Left ventricle myocardium inferior (tissue), 1 donor: ENCODE measurements at regions not wholly inside any gene's neighbourhood (a gene's known extent, or its start where the extent isn't known, plus 50 kb on each side); places are given as distances from the start of the nearest gene placed in this dataset.

Experiments
- DNase-seq: peaks from one replicate; pipeline ENCODE4 v3.0.0-alpha.2; 2020
- H3K27ac ChIP-seq: fragments of 200-600 bp; replicated peaks from 2 replicates; pipeline ENCODE4 v1.8.0; 2021
- H3K27me3 ChIP-seq: fragments of 200-600 bp; 2 replicates; pipeline ENCODE4 v1.8.0; 2021; ENCODE audit warnings: low read depth
- H3K36me3 ChIP-seq: fragments of 200-600 bp; 2 replicates; pipeline ENCODE4 v1.8.0; 2021
- H3K4me1 ChIP-seq: fragments of 200-600 bp; 2 replicates; pipeline ENCODE4 v1.8.0; 2021
- H3K4me3 ChIP-seq: fragments of 200-600 bp; 2 replicates; pipeline ENCODE4 v1.8.0; 2021; ENCODE audit warnings: mild to moderate bottlenecking, moderate library complexity
- H3K9me3 ChIP-seq: fragments of 200-600 bp; replicated peaks from 2 replicates; pipeline ENCODE4 v1.8.0; 2021
- intact Hi-C: fragments of 100-400 bp; cut with micrococcal nuclease; formaldehyde crosslinking; loops from one replicate; pipeline ENCODE4 v1.11.0; 2022
- TF ChIP-seq, protein P1 (sequence below): fragments of 200-600 bp; IDR thresholded peaks from 2 replicates; pipeline ENCODE4 v1.8.0; 2021; ENCODE audit warnings: antibody characterized with exemption, mild to moderate bottlenecking, borderline replicate concordance
- donor health status: DM: no; HTN: yes; CAD: no; lungs with severe emphysema.

- Histone ChIP-seq H3K4me3 (no peak overlapping the region), H3K27me3 (no peaks in the 10 kb centered on the region), H3K36me3 (no peaks in the 10 kb centered on the region), H3K4me1 (no peaks in the 10 kb centered on the region), H3K27ac (no peak overlapping the region), H3K9me3 (no peaks in the 10 kb centered on the region)
- intact Hi-C loops, result no loop called here
- TF ChIP-seq, protein P1, sequence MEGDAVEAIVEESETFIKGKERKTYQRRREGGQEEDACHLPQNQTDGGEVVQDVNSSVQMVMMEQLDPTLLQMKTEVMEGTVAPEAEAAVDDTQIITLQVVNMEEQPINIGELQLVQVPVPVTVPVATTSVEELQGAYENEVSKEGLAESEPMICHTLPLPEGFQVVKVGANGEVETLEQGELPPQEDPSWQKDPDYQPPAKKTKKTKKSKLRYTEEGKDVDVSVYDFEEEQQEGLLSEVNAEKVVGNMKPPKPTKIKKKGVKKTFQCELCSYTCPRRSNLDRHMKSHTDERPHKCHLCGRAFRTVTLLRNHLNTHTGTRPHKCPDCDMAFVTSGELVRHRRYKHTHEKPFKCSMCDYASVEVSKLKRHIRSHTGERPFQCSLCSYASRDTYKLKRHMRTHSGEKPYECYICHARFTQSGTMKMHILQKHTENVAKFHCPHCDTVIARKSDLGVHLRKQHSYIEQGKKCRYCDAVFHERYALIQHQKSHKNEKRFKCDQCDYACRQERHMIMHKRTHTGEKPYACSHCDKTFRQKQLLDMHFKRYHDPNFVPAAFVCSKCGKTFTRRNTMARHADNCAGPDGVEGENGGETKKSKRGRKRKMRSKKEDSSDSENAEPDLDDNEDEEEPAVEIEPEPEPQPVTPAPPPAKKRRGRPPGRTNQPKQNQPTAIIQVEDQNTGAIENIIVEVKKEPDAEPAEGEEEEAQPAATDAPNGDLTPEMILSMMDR, result no peak
- DNase-seq, result no peak
Observed at GRCh38 chr9:108241384-108242073, 614.3 kb downstream of the ACTL7B start.

GRCh38 chr9:108239696-108240321 lies 616.0 kb downstream of the ACTL7B start:
- no peak for DNase-seq
- Histone ChIP-seq H3K4me3 (no peak overlapping the region), H3K27ac (no peak overlapping the region), H3K4me1 (no peaks in the 10 kb centered on the region), H3K9me3 (no peaks in the 10 kb centered on the region), H3K27me3 (no peaks in the 10 kb centered on the region), H3K36me3 (no peaks in the 10 kb centered on the region)
- TF ChIP-seq, protein P1, result no peak
- intact Hi-C loops, result no loop called here

DNA sequence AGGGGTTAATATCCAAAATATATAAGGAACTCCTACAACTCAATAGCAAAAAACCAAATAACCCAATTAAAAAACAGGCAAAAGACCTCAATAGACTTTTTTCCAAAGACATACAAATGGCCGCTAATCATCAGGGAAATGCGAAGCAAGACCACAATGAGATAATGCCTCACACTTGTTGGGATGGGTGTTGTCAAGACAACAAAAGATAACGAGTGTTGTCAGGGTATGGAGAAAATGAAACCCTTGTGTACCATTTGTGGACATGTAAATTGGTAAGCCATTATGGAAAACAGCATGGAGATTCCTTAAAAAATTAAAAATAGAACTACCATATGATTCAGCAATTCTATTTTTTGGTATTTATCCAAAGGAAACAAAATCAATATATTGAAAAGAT lies 620.2 kb downstream of the ACTL7B start:
- TF ChIP-seq, protein P1, result no peak

GRCh38 chr9:108234811-108235210 lies 621.0 kb downstream of the ACTL7B start:
- no peak for DNase-seq
- no peak overlapping the region for H3K4me3 ChIP-seq
- no peaks in the 10 kb centered on the region for H3K4me1 ChIP-seq
- H3K27me3 ChIP-seq, result no peaks in the 10 kb centered on the region
- H3K9me3 ChIP-seq, result peaks cover 2% of the 10 kb centered on the region
- H3K36me3 ChIP-seq, result no peaks in the 10 kb centered on the region
- intact Hi-C loops, result no loop called here
- no peak overlapping the region for H3K27ac ChIP-seq
- TF ChIP-seq, protein P1, result no peak

More for the DNA sequence above, 620.2 kb downstream of the ACTL7B start:
- DNase-seq, result no peak
- intact Hi-C loops, result no loop called here
- Histone ChIP-seq H3K27ac (no peak overlapping the region), H3K4me3 (no peak overlapping the region), H3K27me3 (no peaks in the 10 kb centered on the region), H3K4me1 (no peaks in the 10 kb centered on the region), H3K9me3 (no peaks in the 10 kb centered on the region), H3K36me3 (no peaks in the 10 kb centered on the region)

DNA sequence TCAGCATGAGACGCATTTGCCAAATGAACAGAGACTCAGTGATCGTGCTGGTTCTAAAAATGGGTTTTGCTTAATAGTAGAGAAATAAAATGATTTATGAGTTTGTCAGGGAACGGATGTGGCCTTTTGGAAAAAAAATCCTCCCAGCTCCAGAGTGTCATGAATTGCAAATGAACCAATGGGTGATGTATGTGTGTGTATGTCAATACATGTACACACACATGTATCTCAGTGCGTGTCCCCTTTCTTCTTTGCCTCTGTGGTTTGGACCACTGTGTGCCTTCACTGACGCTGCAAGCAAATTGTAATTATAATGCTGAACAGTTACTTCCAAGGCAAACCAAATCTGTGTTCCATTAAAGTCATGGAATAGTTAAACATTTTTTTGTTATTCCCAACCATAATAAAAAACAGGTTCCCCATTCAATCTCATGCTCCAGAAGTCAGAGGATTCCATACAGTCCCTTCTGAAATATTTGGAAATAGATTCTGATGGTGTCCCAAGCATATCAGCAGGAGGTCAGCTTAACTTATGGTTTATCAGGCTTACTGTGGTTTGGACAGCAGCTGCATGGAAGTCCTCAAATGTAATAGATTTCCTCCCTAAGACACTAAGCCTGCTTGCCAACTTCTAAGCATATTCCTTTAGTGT lies 630.5 kb downstream of the ACTL7B start:
- H3K9me3 ChIP-seq, result peaks cover 17% of the 10 kb centered on the region
- no peak overlapping the region for H3K27ac ChIP-seq
- TF ChIP-seq, protein P1, result no peak
- no peaks in the 10 kb centered on the region for H3K36me3 ChIP-seq
- intact Hi-C loops, result no loop called here
- H3K4me1 ChIP-seq, result no peaks in the 10 kb centered on the region
- H3K4me3 ChIP-seq, result no peak overlapping the region
- DNase-seq, result no peak
- no peaks in the 10 kb centered on the region for H3K27me3 ChIP-seq
